A673 (cell line): ENCODE measurements at regions not wholly inside any gene's neighbourhood (a gene's known extent, or its start where the extent isn't known, plus 50 kb on each side); places are given as distances from the start of the nearest gene placed in this dataset.

Experiments
- CTCF ChIP-seq: fragments of 300-800, 200-600 bp; sonication (generic); conservative IDR thresholded peaks from 2 replicates; pipeline ENCODE4 v1.5.1; 2017; ENCODE audit warnings: low read depth, mild to moderate bottlenecking, antibody characterized with exemption, low read length, moderate library complexity, mixed read lengths
- EZH2 ChIP-seq: fragments of 200-600 bp; sonication (generic); IDR thresholded peaks from 2 replicates; pipeline ENCODE4 v1.6.1; 2017; ENCODE audit warnings: borderline replicate concordance, low read depth, mild to moderate bottlenecking, mixed read lengths, antibody characterized with exemption, low read length; ENCODE audit not compliant: poor library complexity, severe bottlenecking

GRCh38 chr6:106773996-106774629 lies 144.7 kb downstream of the QRSL1 start:
- no peak for TF ChIP-seq EZH2
- TF ChIP-seq CTCF, result no peak
